Endothelial cell of umbilical vein (primary cell): ENCODE measurements at regions not wholly inside any gene's neighbourhood (a gene's known extent, or its start where the extent isn't known, plus 50 kb on each side); places are given as distances from the start of the nearest gene placed in this dataset.
A peak's percentile ranks its signal among the peaks of the same experiment; 100 is the strongest.
"Not testable (repeated sequence)": the region's sequence is repeated elsewhere in the genome, so short reads cannot be mapped to it uniquely, and the experiment has no call there.

Experiments used
- BruUV-seq: library from RNA; stranded (reverse); fragments of 400-500 nt; replicated peaks from 2 replicates; lab custom pipeline; 2021; lab: Mats Ljungman, UMichigan
- CTCF ChIA-PET: fragments of 300-600, 350-600 bp; sonication (Branson Sonifier 250); formaldehyde crosslinking; loops from one replicate; lab custom pipeline; 2021; ENCODE audit warnings: antibody characterized with exemption, inconsistent platforms; lab: Charles Lee
- POLR2A ChIA-PET: fragments of 300-600, 350-600 bp; sonication (Branson Sonifier 250); formaldehyde crosslinking; loops from one replicate; lab custom pipeline; 2021; ENCODE audit warnings: antibody characterized with exemption, inconsistent platforms; lab: Charles Lee
- DNase-seq: peaks from one replicate; pipeline ENCODE4 v3.0.0-alpha.2; 2011; ENCODE audit warnings: low read depth, low spot score
- FAIRE-seq: peaks from 2 replicates; lab custom pipeline; 2011; peaks lifted over from hg19 to GRCh38; lab: Jason Lieb, UNC
- H2AFZ ChIP-seq: 2 replicates; pipeline ENCODE4 v1.6.0; 2012; ENCODE audit warnings: low read depth, low read length, control low read depth, inconsistent platforms
- H3K27ac ChIP-seq: 2 replicates; pipeline ENCODE4 v1.5.1; 2011; ENCODE audit warnings: low read depth, mild to moderate bottlenecking, control low read depth, low read length, moderate library complexity; ENCODE audit not compliant: insufficient read depth
- H3K27me3 ChIP-seq, 2 experiments: 2 replicates each; pipeline versions ENCODE4 v1.6.0 to v1.6.1; 2011; ENCODE audit warnings: low read length in 2 of 2, mixed read lengths in 1 of 2; ENCODE audit not compliant: control insufficient read depth in 2 of 2, insufficient read depth in 2 of 2
- H3K36me3 ChIP-seq, 2 experiments: 2 replicates in 1 of 2; 3 replicates in 1 of 2; pipeline ENCODE4 v1.5.1; 2011; ENCODE audit warnings: low read length in 2 of 2, mild to moderate bottlenecking in 1 of 2, moderate library complexity in 1 of 2; ENCODE audit not compliant: control insufficient read depth in 2 of 2, insufficient read depth in 2 of 2; ENCODE audit errors: extremely low read depth in 1 of 2
- H3K4me1 ChIP-seq: 3 replicates; pipeline ENCODE4 v1.5.1; 2011; ENCODE audit warnings: mild to moderate bottlenecking, low read length; ENCODE audit not compliant: control insufficient read depth, insufficient read depth; ENCODE audit errors: extremely low read depth
- H3K4me2 ChIP-seq: 2 replicates; pipeline ENCODE4 v1.6.1; 2011; ENCODE audit warnings: low read length, control low read depth, mixed read lengths; ENCODE audit not compliant: insufficient read depth
- H3K4me3 ChIP-seq, 3 experiments: fragments of 200-600 bp in 1 of 3; sonication (generic), shearing (Covaris generic) in 1 of 3; replicated peaks in 1 of 3; 2 replicates each; pipeline ENCODE4 v1.5.1; 2011 to 2016; ENCODE audit warnings: control low read depth in 3 of 3, low read length in 3 of 3, mild to moderate bottlenecking in 2 of 3, inconsistent platforms in 1 of 3, low read depth in 1 of 3, moderate library complexity in 1 of 3; ENCODE audit not compliant: insufficient read depth in 1 of 3
- H3K79me2 ChIP-seq: 2 replicates; pipeline ENCODE4 v1.6.0; 2012; ENCODE audit warnings: low read length, inconsistent platforms; ENCODE audit not compliant: control insufficient read depth, insufficient read depth
- H3K9ac ChIP-seq: replicated peaks from 2 replicates; pipeline ENCODE3; 2011; ENCODE audit warnings: low read length, control low read depth; ENCODE audit not compliant: insufficient read depth; ENCODE audit errors: extremely low read depth
- H3K9me1 ChIP-seq: replicated peaks from 3 replicates; pipeline ENCODE4 v1.6.0; 2011; ENCODE audit warnings: mild to moderate bottlenecking, low read length; ENCODE audit not compliant: control insufficient read depth, insufficient read depth; ENCODE audit errors: extremely low read depth
- H3K9me3 ChIP-seq: replicated peaks from 2 replicates; pipeline ENCODE4 v1.5.1; 2012; ENCODE audit warnings: low read length, inconsistent platforms; ENCODE audit not compliant: control insufficient read depth, insufficient read depth
- H4K20me1 ChIP-seq: replicated peaks from 2 replicates; pipeline ENCODE3; 2011; ENCODE audit warnings: mild to moderate bottlenecking, low read length; ENCODE audit not compliant: control insufficient read depth, insufficient read depth; ENCODE audit errors: extremely low read depth
- FOS ChIP-seq: IDR thresholded peaks from 2 replicates; pipeline ENCODE4 v1.6.1; 2011; ENCODE audit warnings: mild to moderate bottlenecking, low read length, moderate library complexity, borderline replicate concordance; ENCODE audit not compliant: insufficient read depth
- JUN ChIP-seq: IDR thresholded peaks from 2 replicates; pipeline ENCODE4 v1.6.1; 2011; ENCODE audit warnings: borderline replicate concordance, low read depth; ENCODE audit not compliant: insufficient read length, insufficient read depth
- POLR2AphosphoS5 ChIP-seq: IDR thresholded peaks from 2 replicates; pipeline ENCODE4 v1.6.1; 2012; ENCODE audit warnings: low read depth, mild to moderate bottlenecking, control low read depth, low read length, moderate library complexity; ENCODE audit not compliant: insufficient read depth
- dilution Hi-C: fragments of 300-500 bp; cut with MboI; formaldehyde crosslinking; loops from one replicate; pipeline ENCODE4 v1.15.0; 2019; ENCODE audit warnings: low sequenced_read_pairs; ENCODE audit not compliant: extremely low pct_ligation_motif_present
- intact Hi-C: fragments of 100-400 bp; cut with micrococcal nuclease; formaldehyde crosslinking; loops from one replicate; pipeline ENCODE4 v1.10.0; 2022

GRCh38 chr10:21368022-21368582 is 157.4 kb downstream of the SKIDA1 start:
- no peaks in the 10 kb centered on the region for H3K27me3 ChIP-seq
- no peaks in the 10 kb centered on the region for H3K9me1 ChIP-seq
- H3K4me1 ChIP-seq, result peaks cover 52% of the 10 kb centered on the region
- TF ChIP-seq FOS (no peak), POLR2AphosphoS5 (no peak)
- no peak overlapping the region for H3K27ac ChIP-seq
- DNase-seq, result no peak
- no TSS peak for BruUV-seq
- no peaks in the 10 kb centered on the region for H3K36me3 ChIP-seq
- FAIRE-seq, result no peak
- CTCF ChIA-PET, result no interaction called here
- H2AFZ ChIP-seq, result no peak overlapping the region
- H3K9ac ChIP-seq, result no peak overlapping the region
- H3K4me3 ChIP-seq, result no peak overlapping the region
- no peak overlapping the region for H3K4me2 ChIP-seq
- POLR2A ChIA-PET, result no interaction called here
- H3K9me3 ChIP-seq, result no peaks in the 10 kb centered on the region
- no peaks in the 10 kb centered on the region for H3K79me2 ChIP-seq
- intact Hi-C loops (no loop called here), dilution Hi-C loops (no loop called here)
- H4K20me1 ChIP-seq, result no peaks in the 10 kb centered on the region

DNA sequence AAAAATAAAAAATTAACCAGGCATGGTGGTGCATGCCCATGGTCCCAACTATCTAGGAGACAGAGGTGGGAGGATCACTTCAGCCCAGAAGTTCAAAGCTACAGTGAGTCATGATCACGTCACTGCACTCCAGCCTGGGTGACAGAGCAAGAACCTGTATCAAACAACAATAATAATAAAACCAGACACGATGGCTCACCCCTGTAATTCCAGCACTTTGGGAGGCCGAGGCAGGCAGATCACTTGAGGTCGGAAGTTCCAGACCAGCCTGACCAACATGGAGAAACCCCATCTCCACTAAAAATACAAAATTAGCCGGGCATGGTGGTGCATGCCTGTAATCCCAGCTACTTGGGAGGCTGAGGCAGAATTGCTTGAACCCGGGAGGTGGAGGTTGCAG is 159.4 kb downstream of the SKIDA1 start:
- H3K79me2 ChIP-seq, H3K4me2 ChIP-seq, H3K4me3 ChIP-seq, H3K9me3 ChIP-seq, H3K27me3 ChIP-seq, CTCF ChIA-PET, intact Hi-C loops, H2AFZ ChIP-seq, H3K9ac ChIP-seq, POLR2A ChIA-PET, H3K36me3 ChIP-seq, H3K9me1 ChIP-seq, dilution Hi-C loops, H4K20me1 ChIP-seq: not testable (repeated sequence)
- TF ChIP-seq JUN (peak; percentile 63), FOS (peak; percentile 65)
- TSS peak; percentile 69 for BruUV-seq
- Histone ChIP-seq H3K27ac (peak overlapping the region; percentile 96), H3K4me1 (peaks cover 47% of the 10 kb centered on the region)
- DNase-seq, result peak; percentile 68
- FAIRE-seq, result peak; percentile 83
